GM19328 (cell line): ENCODE measurements at regions not wholly inside any gene's neighbourhood (a gene's known extent, or its start where the extent isn't known, plus 50 kb on each side); places are given as distances from the start of the nearest gene placed in this dataset.
"Not testable (repeated sequence)": the region's sequence is repeated elsewhere in the genome, so short reads cannot be mapped to it uniquely, and the experiment has no call there.

Source experiments
- ATAC-seq: cut with Tn5 transposase; IDR thresholded peaks from one replicate; pipeline ENCODE4 v1.9.1; 2021; ENCODE audit warnings: mild to moderate bottlenecking, moderate library complexity; ENCODE audit not compliant: unreplicated experiment

DNA sequence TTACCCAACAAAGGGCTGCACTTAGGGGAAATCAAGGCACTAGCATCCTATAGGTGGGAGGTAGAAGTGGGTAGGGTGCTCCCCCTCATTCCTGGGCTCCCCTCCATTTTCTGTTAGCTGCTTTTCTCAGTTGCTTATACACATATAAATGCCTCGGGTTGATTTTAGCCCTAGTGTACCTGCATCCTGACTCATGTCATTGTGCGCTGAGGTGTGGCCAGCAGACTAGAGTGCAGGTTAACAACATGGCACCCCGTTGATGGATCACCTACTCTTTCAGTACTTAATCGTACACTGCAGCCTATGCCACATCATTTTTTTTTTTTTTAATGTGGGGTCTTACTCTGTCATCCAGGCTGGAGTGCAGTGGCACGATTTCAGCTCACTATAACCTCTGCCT, 144.0 kb upstream of the ITGB1 start:
- ATAC-seq = no peak

DNA sequence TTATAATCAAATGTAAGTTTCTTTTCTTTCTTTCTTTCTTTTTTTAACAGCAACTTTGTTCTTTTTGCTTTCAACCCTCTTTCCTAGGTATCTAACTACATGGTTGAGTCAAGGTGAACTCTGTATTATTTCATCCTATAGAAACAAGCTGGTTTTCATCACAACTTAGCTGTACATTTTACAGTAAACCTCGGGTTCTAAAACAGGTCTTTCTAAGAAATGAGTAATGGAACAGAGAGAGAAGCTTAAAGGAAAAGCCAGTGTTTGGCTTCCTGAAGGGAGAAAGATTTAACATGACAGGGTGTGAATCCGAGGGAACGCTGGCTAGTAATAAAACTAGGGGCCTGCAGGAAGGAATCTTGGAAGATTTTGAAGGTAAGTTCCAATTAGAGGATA, 143.4 kb upstream of the ITGB1 start:
- no peak for ATAC-seq

DNA sequence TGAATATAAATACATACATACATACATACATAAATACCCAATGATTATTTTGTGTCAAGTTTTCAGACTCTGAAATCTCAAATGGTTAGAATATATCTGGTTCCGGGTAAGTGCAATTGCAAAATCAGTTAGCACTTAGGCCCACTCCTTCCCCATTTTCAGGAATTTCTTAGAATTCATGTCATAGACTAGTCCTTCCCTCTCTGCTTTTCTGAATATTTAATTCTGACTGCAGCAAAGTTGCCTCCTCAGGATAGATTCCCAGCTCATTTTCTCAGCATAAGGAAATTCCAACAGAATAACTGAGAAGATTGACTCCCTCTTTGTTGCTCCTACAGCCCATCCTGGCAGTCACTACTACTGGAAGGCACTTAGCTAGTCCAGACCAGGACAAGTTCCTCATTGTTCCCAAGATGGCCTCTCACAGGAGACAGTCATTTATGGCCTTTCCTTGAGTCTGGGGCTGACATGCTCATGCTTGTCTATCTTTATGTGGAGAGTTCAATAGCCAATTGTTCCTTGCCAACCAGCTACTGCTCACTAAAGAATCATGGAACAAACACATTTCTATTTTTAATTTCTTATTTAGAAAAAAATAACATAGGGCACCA, 142.9 kb upstream of the ITGB1 start:
- no peak for ATAC-seq

DNA sequence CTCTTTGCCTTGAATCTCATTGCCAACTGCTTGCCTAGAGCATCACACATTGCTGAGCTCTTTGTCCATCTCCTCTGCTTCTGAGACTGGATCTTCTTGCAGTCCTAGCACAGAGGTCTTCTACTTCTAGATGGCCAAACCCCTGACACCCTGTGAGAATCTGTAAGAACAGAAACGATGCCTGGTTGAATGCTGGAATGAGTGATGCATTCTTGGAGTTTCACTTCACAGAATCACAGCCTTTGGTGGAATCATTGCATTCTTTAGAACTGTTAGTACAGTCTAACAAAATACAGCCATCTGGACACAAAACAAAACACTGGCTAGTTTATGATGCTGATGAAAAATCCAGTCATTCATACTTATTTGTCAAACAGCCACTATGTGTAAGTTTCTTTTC, 141.7 kb upstream of the ITGB1 start:
- no peak for ATAC-seq

DNA sequence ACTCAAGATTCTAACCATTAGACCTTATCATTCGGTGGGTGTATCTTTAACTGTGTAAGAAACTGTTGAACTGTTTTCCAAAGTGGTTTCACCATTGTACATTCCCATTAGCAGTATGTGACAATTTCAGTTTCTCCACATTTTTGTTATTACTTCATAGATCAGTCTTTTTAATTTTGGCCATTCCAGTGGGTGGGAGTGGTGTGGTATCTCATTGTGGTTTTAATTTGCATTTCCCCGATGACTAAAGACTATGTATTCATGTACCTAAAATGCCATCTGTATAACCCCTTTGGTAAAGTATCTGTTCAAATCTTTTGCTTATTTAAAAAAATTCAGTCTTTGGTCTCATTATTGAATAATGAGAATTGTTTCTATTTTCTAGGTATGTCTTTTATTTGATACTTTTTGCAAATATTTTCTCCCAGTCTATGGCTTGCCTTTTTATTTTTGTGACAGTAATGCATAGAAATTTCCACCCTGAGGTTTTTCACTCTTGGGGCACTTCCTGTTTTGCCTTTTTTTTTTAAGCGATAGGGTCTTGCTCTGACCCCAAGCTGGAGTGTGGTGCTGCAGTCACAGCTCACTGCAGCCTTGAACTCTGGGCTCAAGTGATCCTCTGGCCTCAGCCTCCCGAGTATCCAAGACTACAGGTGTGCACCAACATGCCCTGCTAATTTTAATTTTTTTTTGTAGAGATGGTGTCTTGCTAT, 141.1 kb upstream of the ITGB1 start:
- no peak for ATAC-seq

DNA sequence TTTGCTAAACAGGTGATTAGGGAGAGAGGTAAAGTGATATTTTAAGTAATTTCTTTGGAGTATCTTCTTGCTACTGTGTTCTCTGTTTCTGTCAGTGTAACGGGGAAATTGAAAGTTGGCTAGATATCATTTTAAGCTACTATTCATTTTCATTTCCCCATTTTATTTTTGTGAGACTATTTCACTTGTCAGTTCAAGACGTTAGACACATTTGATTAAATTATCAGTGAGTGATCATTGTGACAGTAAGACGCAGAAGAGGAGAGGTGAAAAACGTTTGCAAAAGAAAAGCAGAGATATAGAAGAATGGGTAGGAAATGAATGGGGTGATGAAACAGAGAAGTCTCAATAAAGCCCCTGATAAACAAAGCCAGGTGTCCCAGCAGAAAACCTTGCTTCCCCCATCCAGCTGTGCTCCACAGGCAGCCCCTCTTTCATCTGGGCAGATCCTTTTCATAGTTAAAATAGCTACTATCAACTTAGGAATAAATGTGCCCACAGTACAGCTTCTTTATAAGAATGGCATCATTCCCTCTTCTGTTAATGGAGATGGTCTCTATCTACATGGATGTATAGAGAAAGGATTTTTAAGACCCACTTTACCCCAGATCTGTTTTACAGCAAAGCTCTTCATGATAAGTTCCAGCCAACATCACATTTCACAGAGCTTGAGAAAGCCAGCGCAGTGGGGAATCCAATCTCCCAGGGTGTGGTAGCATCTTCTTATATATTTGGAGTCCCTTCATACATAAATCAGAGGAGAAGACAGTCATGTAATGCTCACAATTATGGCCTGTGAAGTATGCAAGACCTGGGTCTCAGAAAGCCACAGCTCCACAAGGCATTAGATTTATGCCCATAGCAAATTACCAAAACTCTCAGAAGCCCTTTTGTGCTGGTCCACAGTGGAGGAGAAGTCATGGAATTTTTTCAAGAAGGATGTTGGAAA, 138.1 kb upstream of the ITGB1 start:
- peak; percentile 62 for ATAC-seq

DNA sequence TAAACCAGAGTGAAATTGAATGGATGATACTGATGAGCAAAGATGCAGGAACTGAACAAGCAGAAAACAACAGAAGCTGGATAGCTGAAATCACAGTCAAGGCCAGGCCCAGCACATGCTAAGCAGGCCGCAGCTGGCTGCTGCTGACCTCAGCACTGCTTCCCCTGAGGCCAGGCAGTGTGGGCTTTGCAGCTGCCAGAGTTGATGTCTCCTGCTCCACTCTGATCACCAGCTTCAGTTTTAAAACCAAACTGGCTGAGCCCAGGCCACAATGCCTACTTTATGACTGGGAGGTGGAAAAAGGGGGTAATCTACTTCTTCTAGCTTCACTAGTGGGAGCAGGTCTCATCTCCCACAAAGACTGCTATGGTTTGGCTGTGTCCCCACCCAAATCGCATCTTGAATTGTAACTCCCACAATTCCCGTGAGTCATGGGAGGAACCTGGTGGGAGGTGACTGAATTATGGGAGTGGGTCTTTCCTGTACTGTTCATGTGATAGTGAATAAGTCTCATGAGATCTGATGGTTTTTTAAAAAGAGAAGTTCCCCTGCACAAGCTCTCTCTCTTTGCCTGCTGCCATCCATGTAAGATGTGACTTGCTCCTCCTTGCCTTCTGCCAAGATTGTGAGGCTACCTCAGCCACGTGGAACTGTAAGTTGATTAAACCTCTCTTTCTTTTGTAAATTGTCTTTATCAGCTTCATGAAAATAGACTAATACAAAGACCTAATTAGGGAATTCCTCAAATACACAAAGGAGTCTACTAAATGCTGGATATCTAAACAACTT, 136.4 kb upstream of the ITGB1 start:
- no peak for ATAC-seq

DNA sequence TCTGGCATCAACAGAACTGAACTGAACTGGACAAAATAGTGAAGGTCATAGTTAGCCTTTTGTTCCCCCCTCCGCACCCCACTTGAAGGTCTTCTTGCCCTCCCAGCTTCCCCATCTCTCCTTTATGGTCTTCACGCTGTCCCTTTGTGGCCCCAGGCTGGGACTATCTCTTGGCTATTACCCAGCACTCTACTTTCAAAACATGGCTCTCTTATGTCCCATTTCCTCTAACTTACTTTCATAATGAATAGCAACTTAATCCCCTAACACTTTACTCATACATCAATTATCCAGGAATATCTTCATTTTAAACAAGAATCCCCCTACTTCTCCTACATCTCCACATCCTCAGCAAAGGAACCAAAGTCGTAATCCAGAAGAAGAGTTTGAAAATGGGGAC, 135.3 kb upstream of the ITGB1 start:
- ATAC-seq = no peak

DNA sequence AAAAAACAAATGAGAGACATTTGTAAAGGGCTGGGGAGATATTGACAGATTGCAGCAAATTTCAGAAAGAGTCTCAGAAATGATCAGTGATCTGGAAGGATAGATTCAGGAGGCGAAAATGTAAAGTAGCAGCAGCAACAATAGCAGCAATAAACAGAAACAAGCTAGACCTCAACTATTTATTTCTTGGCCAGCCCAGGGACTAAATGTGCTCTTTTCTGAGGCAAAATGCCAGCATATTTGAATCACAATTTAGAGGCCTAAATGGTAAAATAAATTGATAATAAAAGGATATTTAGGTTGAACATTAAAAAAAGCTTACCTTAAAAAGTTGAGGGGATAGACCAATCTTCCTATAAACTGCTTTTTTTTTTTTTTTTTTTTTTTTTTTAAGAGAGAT, 134.6 kb upstream of the ITGB1 start:
- no peak for ATAC-seq

DNA sequence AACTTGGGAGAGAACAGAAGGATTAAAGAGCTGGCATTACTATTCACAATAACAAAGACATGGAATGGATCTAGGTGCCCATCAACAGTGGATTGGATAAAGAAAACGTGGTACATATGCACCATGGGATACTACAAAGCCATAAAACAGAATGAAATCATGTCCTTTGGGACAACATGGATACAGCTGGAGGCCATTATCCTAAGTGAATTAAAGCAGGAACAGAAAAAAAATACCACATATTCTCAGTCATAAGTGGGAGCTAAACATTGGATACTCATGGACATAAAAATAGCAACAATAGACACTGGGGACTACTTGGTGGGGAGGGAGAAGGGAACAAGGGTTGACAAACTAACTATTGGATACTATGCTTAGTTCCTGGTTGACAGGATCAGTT, 133.2 kb upstream of the ITGB1 start:
- ATAC-seq = no peak

DNA sequence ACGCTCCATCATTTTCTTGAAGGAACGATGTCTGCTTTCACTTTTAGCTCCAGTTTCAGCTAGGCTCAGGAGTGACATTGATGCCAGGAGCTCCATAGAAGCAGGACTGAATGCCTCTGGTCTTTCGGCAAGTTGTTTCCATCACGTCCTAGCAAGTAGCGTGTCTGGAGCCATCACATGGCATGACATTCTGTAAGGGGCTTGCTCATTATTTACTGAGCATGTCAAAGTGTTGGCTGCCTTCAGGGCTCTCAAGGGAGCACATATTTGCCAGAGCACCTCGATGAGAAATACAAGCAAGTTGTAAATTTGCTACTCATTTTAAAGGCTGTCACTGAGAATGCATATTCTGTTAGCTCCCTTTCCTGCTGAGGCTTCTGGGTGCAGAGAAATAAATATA, 131.0 kb upstream of the ITGB1 start:
- ATAC-seq = no peak

DNA sequence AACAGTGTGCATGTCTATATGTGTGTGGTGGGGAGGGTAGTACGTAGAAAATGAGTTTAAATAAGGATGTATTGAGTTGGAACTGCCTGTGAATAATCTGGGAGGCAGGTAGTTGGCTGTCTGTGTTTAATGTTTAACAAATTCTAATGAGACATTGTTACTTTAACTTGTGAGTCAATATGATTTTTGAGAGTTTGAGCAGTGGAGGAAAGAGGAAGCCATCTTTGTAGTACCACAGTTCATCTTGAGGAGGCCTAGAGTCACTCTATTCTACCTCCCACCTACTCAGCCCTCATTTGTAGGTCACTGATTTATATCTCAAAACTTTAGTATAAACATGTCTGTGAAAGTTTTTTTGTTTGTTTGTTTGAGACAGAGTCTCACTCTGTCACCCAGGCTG, 129.9 kb upstream of the ITGB1 start:
- ATAC-seq = no peak

DNA sequence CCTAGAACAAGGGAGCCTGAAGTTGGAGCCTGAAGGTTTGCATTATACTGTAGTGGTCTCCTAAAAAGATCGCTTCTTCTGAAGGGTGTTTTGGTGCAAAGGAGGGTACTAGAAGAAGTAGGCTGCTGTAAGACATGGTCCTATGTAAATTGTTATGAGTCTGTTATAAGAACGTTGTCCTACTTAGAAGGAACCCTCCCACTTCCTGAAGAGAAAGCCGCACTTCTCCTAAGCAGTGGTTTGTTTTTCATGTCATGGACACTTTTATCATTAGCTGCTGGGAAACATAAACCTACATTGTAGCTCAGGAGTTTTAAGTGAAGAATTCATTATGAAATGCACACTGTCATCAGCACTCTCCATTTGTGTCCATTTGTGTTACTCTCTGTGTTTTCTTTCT, 129.1 kb upstream of the ITGB1 start:
- ATAC-seq = no peak

DNA sequence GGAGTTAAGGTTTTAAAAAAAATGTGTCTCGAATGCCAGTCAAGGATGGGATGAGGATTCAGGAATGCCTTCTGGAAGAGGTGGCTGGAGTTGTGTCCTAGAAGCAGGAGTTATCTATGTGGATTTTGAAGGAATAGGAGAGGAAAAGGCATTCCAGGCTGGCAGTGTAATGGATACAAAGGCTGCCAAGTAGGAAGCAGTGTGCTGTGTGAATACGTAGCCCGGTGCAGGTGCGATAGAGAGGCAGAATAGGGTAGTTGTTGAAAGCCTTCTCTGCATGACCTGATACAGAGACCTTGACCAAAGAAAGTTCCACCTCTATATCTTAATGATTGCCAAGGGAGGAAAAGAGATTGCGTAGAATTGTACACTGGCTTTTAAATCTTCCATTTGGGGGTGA, 128.1 kb upstream of the ITGB1 start:
- no peak for ATAC-seq

DNA sequence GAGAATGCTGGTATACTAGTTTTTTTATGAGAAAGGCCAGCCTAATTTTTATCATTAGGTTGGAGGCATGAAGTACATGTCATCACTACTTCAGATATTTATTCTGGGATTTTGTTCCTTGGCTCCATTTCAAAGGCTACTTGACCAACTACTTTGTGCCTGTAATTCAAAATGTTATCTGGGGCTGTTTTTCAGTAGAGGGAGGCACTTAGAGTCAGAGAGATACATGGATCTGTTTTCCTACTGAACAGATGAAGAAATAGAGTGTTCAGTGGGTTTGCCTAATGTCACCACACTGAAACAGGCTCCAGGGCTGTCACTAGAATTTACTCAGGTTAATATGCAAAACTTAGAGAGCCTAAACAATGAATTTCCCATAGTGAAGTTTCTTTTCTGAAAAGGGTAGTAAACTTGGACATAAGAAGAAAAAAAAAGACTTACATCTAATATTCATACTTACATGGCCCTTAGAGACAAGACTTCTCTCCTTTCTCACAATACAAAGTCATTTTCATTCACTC, 127.3 kb upstream of the ITGB1 start:
- ATAC-seq = no peak

DNA sequence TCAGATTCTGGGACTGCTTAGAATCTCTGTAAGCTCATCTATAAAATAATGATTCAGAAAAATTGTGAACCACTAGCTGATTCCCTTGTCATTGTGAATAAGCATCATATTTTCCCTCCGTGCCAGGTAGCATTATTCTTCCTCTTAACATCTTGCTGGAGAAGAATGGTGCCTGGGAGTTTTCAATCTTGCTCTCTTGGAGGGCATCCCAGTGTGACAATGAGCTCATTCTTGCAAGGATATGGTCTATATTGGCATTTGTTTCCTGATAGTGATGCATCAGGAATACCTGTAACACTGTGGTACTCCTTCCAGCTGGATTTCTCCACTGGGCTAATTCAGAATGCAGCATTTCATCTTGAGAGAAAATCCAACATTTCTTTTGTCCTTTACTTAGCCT, 126.4 kb upstream of the ITGB1 start:
- ATAC-seq = no peak

DNA sequence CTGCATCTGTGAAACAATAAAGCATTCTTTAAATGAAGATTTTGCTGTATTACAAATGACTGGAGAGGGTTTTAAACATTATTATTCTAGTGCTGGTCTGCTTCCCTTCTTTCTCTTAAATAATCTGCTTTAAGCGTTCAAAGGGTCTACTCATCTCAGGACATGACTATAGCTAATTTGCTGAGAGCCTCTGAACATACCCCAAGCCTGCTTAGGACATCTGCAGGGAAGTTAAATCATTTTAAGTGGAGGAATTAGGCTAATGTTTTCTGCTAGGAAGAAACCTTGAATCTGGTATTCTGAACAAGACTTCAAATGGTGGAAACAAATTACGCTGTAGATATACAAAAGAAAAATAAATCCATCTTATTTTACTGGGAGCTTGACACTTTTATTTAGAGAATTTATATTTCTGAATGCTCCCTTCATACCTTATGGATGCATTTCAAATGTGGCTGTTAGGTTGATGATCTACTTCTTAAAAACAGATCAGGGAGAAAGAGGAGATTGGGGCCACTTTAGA, 124.4 kb upstream of the ITGB1 start:
- no peak for ATAC-seq

DNA sequence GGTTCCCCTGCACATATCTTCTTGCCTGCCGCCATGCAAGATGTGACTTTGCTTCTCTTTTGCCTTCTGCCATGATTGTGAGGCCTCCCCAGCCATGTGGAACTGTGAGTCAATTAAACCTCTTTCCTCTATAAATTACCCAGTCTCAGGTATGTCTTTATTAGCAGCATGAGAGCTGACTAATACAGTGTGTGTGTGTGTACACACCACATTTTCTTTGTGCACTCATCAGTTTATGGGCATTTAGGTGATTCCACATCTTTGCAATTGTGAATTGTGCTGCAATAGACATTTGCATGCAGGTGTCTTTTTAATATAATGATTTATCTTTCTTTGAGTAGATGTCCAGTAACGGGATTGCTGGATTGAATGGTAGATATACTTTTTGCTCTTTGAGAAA, 122.4 kb upstream of the ITGB1 start:
- not testable (repeated sequence) for ATAC-seq

DNA sequence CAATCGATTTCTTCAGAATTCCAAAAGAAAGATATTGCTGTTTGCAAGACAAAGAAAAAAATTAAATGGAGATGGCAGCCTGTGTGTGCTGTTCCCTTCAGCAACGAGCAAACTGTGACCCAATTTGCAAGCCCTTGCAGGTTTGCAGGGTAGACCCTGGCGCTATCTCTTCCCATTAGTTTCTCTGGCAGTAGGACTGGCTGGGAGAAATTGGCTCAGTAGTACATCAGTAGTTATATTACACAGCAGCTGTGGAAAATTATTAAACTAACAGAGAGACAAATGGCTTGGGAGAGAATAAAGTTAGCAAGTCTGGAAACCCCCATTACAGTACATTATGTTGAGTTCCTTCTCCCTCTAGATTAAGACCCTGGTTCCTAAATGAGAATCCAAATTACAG, 116.4 kb upstream of the ITGB1 start:
- ATAC-seq = no peak

DNA sequence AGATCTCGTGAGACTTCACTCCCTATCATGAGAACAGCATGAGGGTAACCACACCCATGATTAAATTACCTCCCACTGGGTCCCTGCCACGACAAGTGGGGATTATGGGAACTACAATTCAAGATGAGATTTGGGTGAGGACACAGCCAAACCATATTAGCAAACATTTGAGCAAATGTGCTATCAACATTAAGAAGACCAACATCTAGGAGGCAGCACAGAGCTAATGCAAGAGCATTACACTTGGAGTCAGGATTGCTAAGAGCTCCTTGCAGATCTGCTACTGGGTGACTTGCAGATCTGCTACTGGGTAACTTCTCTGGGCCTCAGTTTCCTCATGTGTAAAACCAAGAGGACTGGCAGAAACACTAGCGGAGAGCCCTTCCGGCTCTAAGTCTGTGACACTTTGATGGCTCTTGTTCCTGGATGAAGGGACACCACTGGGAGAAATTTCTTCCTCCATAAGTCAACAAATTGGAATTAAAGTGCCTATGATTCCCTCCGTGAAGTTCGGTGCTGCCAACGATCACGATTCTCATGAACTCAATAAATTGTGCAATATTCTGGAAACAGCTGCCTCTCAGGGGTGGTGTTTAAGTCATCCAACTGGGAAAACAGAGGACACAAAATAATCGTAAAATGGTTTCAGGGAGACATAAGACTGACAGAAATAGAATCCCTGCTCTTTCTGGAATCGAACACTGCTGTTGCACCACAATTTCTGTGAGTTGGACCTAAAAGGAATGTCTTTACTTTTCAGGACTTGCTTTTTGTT, 115.8 kb upstream of the ITGB1 start:
- no peak for ATAC-seq
